ENCODE measurements at regions not wholly inside any gene's neighbourhood (a gene's known extent, or its start where the extent isn't known, plus 50 kb on each side); places are given as distances from the start of the nearest gene placed in this dataset.

DNA sequence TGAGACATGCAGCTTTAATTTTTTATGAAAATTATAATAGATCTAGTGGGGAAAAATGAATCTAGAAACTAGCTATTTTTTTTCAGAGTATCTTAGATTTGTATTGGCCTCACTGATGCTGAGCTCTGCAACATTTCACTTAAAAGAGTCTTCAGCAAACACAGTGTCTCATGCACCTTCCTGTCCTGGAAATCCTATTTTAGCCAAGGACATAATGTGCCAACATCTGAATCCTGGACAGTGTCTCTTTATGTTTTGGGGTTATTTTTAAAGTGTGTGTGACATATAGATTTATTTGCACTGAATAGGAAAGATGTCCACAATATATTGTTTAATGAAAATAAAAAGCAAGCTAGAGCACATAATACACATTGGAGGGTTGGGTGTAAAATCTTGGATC is 199.1 kb upstream of the FMN2 start:
- Mint-ChIP-seq H3K36me3 (ENCODE audit: low read depth) (no peaks in the 10 kb centered on the region), H3K9me3 (no peaks in the 10 kb centered on the region), H3K4me3 (no peak overlapping the region), H3K27me3 (ENCODE audit: low read depth) (no peaks in the 10 kb centered on the region), H3K4me1 (peaks cover 5% of the 10 kb centered on the region), H3K27ac (ENCODE audit: unreplicated experiment) (no peak overlapping the region)
- TF ChIP-seq, protein P1, sequence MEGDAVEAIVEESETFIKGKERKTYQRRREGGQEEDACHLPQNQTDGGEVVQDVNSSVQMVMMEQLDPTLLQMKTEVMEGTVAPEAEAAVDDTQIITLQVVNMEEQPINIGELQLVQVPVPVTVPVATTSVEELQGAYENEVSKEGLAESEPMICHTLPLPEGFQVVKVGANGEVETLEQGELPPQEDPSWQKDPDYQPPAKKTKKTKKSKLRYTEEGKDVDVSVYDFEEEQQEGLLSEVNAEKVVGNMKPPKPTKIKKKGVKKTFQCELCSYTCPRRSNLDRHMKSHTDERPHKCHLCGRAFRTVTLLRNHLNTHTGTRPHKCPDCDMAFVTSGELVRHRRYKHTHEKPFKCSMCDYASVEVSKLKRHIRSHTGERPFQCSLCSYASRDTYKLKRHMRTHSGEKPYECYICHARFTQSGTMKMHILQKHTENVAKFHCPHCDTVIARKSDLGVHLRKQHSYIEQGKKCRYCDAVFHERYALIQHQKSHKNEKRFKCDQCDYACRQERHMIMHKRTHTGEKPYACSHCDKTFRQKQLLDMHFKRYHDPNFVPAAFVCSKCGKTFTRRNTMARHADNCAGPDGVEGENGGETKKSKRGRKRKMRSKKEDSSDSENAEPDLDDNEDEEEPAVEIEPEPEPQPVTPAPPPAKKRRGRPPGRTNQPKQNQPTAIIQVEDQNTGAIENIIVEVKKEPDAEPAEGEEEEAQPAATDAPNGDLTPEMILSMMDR (conservative IDR thresholded peaks at IDR 0.05): no peak
- no peak for DNase-seq (ENCODE audit: low read depth, low spot score)

GRCh38 chr1:239893127-239893731 is 198.5 kb upstream of the FMN2 start:
- Mint-ChIP-seq H3K36me3 (ENCODE audit: low read depth) (no peaks in the 10 kb centered on the region), H3K4me1 (peaks cover 12% of the 10 kb centered on the region), H3K27me3 (ENCODE audit: low read depth) (no peaks in the 10 kb centered on the region), H3K4me3 (no peak overlapping the region), H3K27ac (ENCODE audit: unreplicated experiment) (no peak overlapping the region), H3K9me3 (no peaks in the 10 kb centered on the region)
- DNase-seq (ENCODE audit: low read depth, low spot score): no peak
- TF ChIP-seq, protein P1 (conservative IDR thresholded peaks at IDR 0.05): no peak

GRCh38 chr1:239896569-239896968 is 195.1 kb upstream of the FMN2 start:
- Mint-ChIP-seq H3K4me1 (peaks cover 13% of the 10 kb centered on the region), H3K27me3 (ENCODE audit: low read depth) (no peaks in the 10 kb centered on the region), H3K36me3 (ENCODE audit: low read depth) (no peaks in the 10 kb centered on the region), H3K9me3 (no peaks in the 10 kb centered on the region), H3K4me3 (no peak overlapping the region), H3K27ac (ENCODE audit: unreplicated experiment) (no peak overlapping the region)
- DNase-seq (ENCODE audit: low read depth, low spot score): no peak
- TF ChIP-seq, protein P1 (conservative IDR thresholded peaks at IDR 0.05): no peak

DNA sequence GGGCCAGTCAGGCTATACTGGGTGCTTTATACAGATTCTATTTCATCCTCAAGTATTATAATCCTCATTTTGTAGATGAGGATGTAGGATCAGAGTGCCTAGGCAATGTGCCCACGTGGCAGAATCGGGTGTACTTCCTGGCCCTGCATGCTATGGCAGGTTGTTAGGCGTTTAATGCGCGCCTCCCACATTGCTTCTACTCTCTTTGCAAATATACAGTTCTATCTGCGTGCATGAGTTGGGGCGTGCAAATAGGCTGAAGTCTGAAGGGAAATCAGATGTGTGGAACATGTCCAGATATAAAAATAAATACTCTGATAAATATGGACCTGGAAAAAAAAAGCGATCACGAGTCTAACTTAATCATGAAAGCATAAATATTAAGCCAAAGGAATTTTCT is 194.7 kb upstream of the FMN2 start:
- no peak for DNase-seq (ENCODE audit: low read depth, low spot score)

GRCh38 chr1:239897458-239897857 is 194.2 kb upstream of the FMN2 start:
- H3K27ac Mint-ChIP-seq (ENCODE audit: unreplicated experiment): no peak overlapping the region
- TF ChIP-seq, protein P1 (conservative IDR thresholded peaks at IDR 0.05): no peak
- no peak overlapping the region for H3K4me3 Mint-ChIP-seq
- H3K36me3 Mint-ChIP-seq (ENCODE audit: low read depth): no peaks in the 10 kb centered on the region
- H3K27me3 Mint-ChIP-seq (ENCODE audit: low read depth): no peaks in the 10 kb centered on the region
- no peak for DNase-seq (ENCODE audit: low read depth, low spot score)
- H3K4me1 Mint-ChIP-seq: peaks cover 13% of the 10 kb centered on the region
- no peaks in the 10 kb centered on the region for H3K9me3 Mint-ChIP-seq

More for the DNA sequence above, 194.7 kb upstream of the FMN2 start:
- H3K4me3 Mint-ChIP-seq: no peak overlapping the region
- no peaks in the 10 kb centered on the region for H3K9me3 Mint-ChIP-seq
- H3K27me3 Mint-ChIP-seq (ENCODE audit: low read depth): no peaks in the 10 kb centered on the region
- peaks cover 13% of the 10 kb centered on the region for H3K4me1 Mint-ChIP-seq
- no peak overlapping the region for H3K27ac Mint-ChIP-seq (ENCODE audit: unreplicated experiment)
- H3K36me3 Mint-ChIP-seq (ENCODE audit: low read depth): no peaks in the 10 kb centered on the region
- TF ChIP-seq, protein P1 (conservative IDR thresholded peaks at IDR 0.05): no peak
